K562 (cell line): ENCODE measurements at regions not wholly inside any gene's neighbourhood (a gene's known extent, or its start where the extent isn't known, plus 50 kb on each side); places are given as distances from the start of the nearest gene placed in this dataset.

Experiments
- CEBPG ChIP-seq, 3 experiments: fragments of 200-800 bp in 1 of 3; sonication (Bioruptor generic) in 1 of 3; sonication (generic) in 1 of 3; formaldehyde crosslinking in 1 of 3; IDR thresholded peaks in 2 of 3; conservative IDR thresholded peaks in 1 of 3; 2 replicates each; pipeline versions ENCODE4 v1.6.1 to v1.8.0; 2016 to 2022; ENCODE audit warnings: missing compliant biosample characterization in 2 of 3, missing genetic modification characterization in 2 of 3, mild to moderate bottlenecking in 1 of 3, missing genetic modification reagents in 1 of 3
- GABPA ChIP-seq: fragments of 200-800 bp; sonication (Bioruptor generic); conservative IDR thresholded peaks from 2 replicates; pipeline ENCODE4 v1.6.1; 2016; ENCODE audit warnings: low read depth, missing genetic modification characterization, missing compliant biosample characterization
- HDAC2 ChIP-seq: fragments of 450-650 bp; IDR thresholded peaks from 2 replicates; pipeline ENCODE4 v1.6.1; 2016; ENCODE audit warnings: mild to moderate bottlenecking
- POLR2A ChIP-seq: fragments of 450-650 bp; conservative IDR thresholded peaks from 2 replicates; pipeline ENCODE4 v1.6.1; 2016
- SIN3A ChIP-seq, 2 experiments: fragments of 150-350 bp in 1 of 2; IDR thresholded peaks; 2 replicates each; pipeline ENCODE4 v1.6.1; 2011 to 2016; ENCODE audit warnings: borderline replicate concordance in 2 of 2, low read depth in 2 of 2, low read length in 2 of 2, mild to moderate bottlenecking in 2 of 2, moderate library complexity in 2 of 2; ENCODE audit not compliant: control insufficient read depth in 1 of 2
- SP1 ChIP-seq: sonication (generic); formaldehyde crosslinking; IDR thresholded peaks from 2 replicates; pipeline ENCODE4 v1.8.1; 2022; ENCODE audit warnings: mild to moderate bottlenecking, missing genetic modification reagents
- STAT5B ChIP-seq: fragments of 250-450 bp; sonication (Bioruptor Pico); IDR thresholded peaks from 2 replicates; pipeline ENCODE4 v1.8.0; 2021; ENCODE audit warnings: mild to moderate bottlenecking, inconsistent platforms
- TEAD4 ChIP-seq, 2 experiments: sonication (generic) in 1 of 2; formaldehyde crosslinking in 1 of 2; IDR thresholded peaks; 2 replicates each; pipeline versions ENCODE4 v1.6.1 to v1.8.0; 2012 to 2022; ENCODE audit warnings: borderline replicate concordance in 1 of 2, inconsistent platforms in 1 of 2, low read length in 1 of 2, mild to moderate bottlenecking in 1 of 2, missing genetic modification reagents in 1 of 2
- ZKSCAN1 ChIP-seq: fragments of 150-350 bp; IDR thresholded peaks from 2 replicates; pipeline ENCODE4 v1.6.1; 2016; ENCODE audit warnings: low read depth, low read length
- ZNF24 ChIP-seq: fragments of 450-650 bp; IDR thresholded peaks from 2 replicates; pipeline ENCODE4 v1.6.1; 2016
- TF ChIP-seq, protein P1 (sequence below), 3 experiments: IDR thresholded peaks in 2 of 3; conservative IDR thresholded peaks in 1 of 3; 2 replicates each; pipeline ENCODE4 v1.5.1; 2011 to 2012; ENCODE audit warnings: low read length in 3 of 3, mild to moderate bottlenecking in 3 of 3, control low read depth in 2 of 3, improper control_type of control experiment in 1 of 3, inconsistent platforms in 1 of 3, low read depth in 1 of 3, mixed read lengths in 1 of 3, moderate library complexity in 1 of 3; ENCODE audit not compliant: insufficient read depth in 2 of 3
- TF ChIP-seq, protein P2 (sequence below): sonication (generic); formaldehyde crosslinking; IDR thresholded peaks from 2 replicates; pipeline ENCODE4 v1.8.1; 2022; ENCODE audit warnings: missing genetic modification reagents

DNA sequence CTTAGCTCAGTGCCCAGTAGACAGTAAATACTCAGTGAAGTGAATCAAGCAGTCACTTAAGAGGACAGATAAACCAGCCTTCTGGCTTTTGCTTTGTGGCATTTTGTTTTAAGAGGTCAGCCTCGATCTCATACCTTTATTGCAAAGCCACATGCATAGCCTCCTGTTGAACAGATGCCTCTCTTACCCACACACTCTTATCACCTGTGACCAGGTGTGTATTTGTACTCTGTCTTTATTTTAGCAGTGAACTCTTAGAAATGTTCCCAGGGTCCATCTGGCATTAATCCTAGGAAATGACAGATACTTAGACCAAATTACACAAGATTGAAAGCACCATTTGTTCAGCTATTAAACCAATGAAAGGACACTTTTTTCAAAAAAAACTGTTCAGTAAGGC is 1426.5 kb downstream of the CDH11 start:
- no peak for TF ChIP-seq HDAC2
- no peak for TF ChIP-seq SP1 (CRISPR knock-in tag)
- TF ChIP-seq TEAD4 (IDR thresholded peaks at IDR 0.05; ENCODE audit: low read length): no peak
- TF ChIP-seq TEAD4 (CRISPR knock-in tag; IDR thresholded peaks at IDR 0.05; ENCODE audit: borderline replicate concordance): no peak
- no peak for TF ChIP-seq CEBPG (CRISPR knock-in tag; IDR thresholded peaks at IDR 0.05)
- no peak for TF ChIP-seq CEBPG (tag; conservative IDR thresholded peaks at IDR 0.05 in 1 of 2, IDR thresholded peaks at IDR 0.05 in 1 of 2)
- TF ChIP-seq POLR2A: no peak
- no peak for TF ChIP-seq ZNF24
- no peak for TF ChIP-seq GABPA (tag)
- TF ChIP-seq ZKSCAN1: no peak
- no peak for TF ChIP-seq SIN3A (IDR thresholded peaks at IDR 0.05; ENCODE audit: borderline replicate concordance in 2 of 2, control insufficient read depth in 1 of 2, low read depth in 2 of 2, low read length in 2 of 2)
- TF ChIP-seq, protein P1, sequence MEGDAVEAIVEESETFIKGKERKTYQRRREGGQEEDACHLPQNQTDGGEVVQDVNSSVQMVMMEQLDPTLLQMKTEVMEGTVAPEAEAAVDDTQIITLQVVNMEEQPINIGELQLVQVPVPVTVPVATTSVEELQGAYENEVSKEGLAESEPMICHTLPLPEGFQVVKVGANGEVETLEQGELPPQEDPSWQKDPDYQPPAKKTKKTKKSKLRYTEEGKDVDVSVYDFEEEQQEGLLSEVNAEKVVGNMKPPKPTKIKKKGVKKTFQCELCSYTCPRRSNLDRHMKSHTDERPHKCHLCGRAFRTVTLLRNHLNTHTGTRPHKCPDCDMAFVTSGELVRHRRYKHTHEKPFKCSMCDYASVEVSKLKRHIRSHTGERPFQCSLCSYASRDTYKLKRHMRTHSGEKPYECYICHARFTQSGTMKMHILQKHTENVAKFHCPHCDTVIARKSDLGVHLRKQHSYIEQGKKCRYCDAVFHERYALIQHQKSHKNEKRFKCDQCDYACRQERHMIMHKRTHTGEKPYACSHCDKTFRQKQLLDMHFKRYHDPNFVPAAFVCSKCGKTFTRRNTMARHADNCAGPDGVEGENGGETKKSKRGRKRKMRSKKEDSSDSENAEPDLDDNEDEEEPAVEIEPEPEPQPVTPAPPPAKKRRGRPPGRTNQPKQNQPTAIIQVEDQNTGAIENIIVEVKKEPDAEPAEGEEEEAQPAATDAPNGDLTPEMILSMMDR (IDR thresholded peaks at IDR 0.05 in 2 of 3, conservative IDR thresholded peaks at IDR 0.05 in 1 of 3; ENCODE audit: insufficient read depth in 2 of 3, low read depth in 1 of 3, low read length in 3 of 3): no peak
- TF ChIP-seq, protein P2, sequence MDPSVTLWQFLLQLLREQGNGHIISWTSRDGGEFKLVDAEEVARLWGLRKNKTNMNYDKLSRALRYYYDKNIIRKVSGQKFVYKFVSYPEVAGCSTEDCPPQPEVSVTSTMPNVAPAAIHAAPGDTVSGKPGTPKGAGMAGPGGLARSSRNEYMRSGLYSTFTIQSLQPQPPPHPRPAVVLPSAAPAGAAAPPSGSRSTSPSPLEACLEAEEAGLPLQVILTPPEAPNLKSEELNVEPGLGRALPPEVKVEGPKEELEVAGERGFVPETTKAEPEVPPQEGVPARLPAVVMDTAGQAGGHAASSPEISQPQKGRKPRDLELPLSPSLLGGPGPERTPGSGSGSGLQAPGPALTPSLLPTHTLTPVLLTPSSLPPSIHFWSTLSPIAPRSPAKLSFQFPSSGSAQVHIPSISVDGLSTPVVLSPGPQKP (CRISPR knock-in tag): no peak
- no peak for TF ChIP-seq STAT5B (CRISPR knock-in tag)
